ENCODE measurements at regions not wholly inside any gene's neighbourhood (a gene's known extent, or its start where the extent isn't known, plus 50 kb on each side); places are given as distances from the start of the nearest gene placed in this dataset.
"Not testable (repeated sequence)": the region's sequence is repeated elsewhere in the genome, so short reads cannot be mapped to it uniquely, and the experiment has no call there.

DNA sequence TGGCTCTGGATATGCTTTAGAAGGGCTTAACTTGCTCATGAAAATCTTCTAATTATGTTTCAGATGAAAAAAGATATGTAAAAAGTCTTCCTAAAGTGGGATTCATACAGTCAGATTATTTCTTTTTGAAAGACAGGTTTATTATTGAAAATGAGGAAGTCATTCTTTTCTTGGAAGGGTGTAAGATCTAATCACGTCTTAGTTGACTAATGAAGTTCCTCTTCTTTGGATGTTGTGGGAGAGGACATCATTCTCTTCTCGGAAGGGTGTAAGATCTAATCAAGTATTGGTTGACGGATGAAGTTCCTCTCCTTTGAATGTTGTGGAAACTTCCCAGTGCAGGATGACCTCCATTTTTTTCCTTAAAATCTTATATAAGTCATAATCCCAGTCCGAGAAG lies 74.9 kb downstream of the ALG10 start:
- ATAC-seq = no peak

DNA sequence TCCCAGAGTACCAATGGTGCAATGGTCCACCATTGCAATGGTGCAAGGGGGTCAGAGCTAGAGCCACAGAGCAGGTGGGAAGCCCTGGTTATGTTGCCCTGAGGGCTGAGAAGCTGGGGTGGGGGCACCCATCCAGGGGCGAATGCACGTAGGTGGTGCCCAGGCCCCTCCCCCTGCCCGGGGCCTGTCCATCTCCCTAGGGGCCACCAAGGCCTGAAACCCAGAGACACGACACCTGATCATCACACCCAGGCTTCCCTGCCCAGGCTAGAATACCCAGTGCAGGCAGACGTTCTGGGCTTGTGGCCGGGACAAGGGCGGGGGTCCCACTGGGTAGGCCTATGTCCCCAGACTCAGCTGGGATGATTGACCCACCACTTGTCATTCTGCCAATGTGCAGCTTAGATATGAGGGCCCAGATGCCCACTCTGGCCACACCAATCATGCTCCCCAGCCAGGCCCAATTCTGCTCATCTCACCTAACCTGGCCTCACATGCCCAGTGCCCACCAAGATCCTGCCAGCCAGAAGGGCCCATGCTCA lies 83.2 kb downstream of the ALG10 start:
- ATAC-seq = no peak

GRCh38 chr12:34106172-34106571 lies 83.9 kb downstream of the ALG10 start:
- no peak for ATAC-seq

GRCh38 chr12:34107016-34107415 lies 84.7 kb downstream of the ALG10 start:
- ATAC-seq = no peak

- no peak for ATAC-seq
Observed at GRCh38 chr12:34107781-34108404, 85.6 kb downstream of the ALG10 start.

GRCh38 chr12:34108405-34108803 lies 86.1 kb downstream of the ALG10 start:
- no peak for ATAC-seq

DNA sequence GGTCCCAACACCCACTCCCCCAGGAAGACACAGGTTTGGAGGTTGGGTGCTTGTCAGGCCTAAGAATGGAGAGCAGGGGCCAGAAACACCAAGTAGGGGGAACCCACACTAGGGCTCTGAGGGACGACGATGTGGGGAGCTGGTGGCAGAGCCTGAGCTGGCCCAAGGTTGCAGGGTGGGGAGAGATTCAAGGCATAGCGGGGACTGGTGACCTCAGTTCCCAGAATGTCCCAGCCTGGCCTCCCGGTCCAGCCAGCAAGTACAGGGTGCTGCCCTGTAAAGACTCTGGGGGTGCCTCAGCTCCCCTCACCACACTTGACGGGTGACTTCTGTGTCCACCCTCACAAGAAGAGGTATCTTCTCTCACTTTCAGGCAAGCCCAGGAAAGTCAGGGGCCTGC lies 86.7 kb downstream of the ALG10 start:
- ATAC-seq = no peak

DNA sequence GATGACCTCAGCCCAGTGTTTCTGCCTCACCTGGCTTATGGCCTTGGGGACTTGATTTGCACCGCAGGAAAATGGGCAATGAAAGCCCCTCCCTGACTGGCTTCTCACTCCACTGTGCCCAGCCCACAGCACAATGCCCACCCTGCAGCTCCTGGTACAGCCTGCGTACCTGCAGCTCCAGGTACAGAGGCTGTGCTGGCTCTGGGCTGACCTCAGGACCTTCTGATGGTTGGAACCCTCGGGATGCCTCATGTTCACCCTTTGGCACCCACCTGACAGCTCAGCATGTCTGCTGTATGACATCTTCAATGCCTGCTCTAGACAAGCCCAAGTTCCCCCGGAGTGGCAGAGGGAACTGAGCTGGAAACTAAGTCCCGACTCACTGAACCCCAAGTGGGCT lies 87.1 kb downstream of the ALG10 start:
- no peak for ATAC-seq

- not testable (repeated sequence) for ATAC-seq
Observed at GRCh38 chr12:34109909-34110531, 87.7 kb downstream of the ALG10 start.

DNA sequence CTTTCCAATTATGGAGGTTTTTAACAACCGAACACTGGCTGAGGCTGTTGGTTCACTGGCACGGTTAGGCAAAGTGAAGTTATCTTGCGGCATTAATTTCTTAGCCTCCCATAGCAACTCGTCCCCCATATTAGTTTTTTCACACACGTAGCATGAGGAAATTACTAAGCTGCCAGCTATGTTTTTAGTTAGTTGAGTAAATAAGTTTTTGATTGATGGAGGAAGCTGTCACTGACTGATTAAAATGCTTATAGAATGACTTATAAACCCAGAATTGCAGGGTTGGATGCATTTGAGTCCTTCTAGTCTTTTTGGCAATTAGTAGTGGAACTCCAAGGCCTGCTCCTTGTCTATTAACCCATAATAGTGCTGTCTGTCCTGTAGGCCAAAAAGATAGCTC lies 97.1 kb downstream of the ALG10 start:
- no peak for ATAC-seq

- ATAC-seq = no peak
Observed at GRCh38 chr12:34121360-34121759, 99.1 kb downstream of the ALG10 start.

DNA sequence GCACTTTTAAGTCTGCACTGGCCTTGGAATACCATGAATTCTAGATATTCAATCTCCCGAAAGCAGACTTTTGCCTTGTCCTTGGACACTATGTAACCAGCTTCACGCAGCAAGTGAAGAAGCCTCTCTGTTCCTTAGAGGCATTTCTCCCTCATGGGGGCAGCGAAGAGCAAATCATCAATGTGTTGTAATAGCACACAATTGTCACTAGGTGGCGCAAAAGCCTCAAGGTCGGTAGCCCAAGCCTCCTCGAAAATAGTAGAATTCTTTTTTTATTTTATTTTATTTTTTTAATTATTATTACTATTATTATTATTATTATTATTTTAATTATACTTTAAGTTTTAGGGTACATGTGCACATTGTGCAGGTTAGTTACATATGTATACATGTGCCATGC lies 100.8 kb downstream of the ALG10 start:
- peak; percentile 33 to 41 for ATAC-seq

DNA sequence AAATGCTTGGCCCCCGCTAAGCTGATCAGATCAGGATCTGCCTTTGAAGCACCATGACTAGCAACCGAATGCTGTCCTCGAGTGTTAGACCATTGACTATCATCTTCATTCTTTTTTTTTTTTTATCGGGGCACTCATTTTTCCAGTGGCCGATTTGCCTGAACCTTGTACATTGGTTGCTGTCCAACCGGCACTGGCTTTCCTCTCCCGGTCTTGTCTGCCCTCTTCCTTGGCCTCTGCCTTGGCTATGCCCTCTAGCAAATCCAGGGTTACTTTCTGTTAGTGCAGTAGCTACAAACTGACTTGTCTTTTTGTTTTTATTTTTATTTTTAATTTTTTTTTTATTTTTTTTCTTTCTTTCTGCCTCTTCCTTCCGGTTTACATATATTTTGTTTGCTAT lies 102.3 kb downstream of the ALG10 start:
- ATAC-seq = no peak

DNA sequence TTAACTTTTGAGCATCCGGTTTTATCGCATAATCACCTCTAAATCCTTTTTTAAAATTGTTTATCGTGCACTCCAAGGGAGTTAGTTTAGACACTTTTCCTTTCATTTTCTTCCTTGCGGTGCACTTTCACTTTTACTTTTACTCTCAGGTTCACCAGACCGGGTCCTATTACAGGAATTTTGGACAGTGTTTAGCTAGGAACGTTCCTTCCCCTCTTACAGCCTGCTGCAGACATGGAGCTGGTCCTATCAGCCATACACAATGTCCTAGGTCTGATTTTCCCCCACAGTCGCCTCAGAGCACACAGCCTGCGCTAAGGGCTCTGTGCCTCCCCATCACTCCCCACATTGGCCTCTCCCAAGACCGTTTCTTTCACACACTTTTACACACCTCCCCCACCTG lies 103.9 kb downstream of the ALG10 start:
- peak in 1 of 2 donors; percentile 41 for ATAC-seq

DNA sequence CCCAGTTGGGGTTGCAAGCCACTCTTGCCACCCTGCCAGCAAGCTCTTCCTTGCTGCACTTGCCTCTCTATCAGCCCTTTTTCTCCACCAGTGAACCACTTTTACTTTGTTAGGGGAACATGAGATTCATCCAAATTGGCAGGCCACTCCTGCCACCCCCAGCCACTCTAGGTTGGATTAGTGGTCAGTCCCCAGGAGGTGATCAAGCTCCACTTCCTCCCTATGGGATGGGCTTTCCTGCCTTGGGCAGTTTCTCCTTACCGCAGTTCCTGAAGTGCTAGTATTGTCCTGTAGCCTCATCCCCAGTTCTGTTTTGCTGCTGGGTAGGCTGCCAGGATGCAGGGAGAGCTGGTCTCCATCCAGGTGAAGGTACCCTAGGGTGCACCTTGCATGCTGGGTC lies 104.5 kb downstream of the ALG10 start:
- ATAC-seq = no peak

GRCh38 chr12:34127379-34127778 lies 105.1 kb downstream of the ALG10 start:
- not testable (repeated sequence) for ATAC-seq

DNA sequence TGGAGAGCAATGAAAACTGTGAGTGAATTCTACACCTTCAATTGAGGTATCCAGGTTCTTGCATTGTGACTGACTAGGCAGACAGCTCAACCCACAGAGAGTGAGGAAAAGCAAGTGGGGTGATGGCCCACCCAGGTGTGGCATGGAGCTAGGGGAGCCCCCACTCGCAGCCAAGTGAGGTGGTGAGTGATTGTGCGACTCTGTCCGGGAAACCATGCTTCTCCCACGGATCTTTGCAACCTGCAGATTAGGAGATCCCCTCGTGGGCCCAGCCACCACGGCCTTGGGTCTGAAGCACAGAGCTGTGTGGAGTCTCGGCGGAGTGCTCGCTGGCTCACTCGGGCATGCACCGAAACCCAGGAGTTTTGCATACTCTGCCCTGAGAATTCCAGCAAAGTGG lies 120.1 kb downstream of the ALG10 start:
- no peak for ATAC-seq

DNA sequence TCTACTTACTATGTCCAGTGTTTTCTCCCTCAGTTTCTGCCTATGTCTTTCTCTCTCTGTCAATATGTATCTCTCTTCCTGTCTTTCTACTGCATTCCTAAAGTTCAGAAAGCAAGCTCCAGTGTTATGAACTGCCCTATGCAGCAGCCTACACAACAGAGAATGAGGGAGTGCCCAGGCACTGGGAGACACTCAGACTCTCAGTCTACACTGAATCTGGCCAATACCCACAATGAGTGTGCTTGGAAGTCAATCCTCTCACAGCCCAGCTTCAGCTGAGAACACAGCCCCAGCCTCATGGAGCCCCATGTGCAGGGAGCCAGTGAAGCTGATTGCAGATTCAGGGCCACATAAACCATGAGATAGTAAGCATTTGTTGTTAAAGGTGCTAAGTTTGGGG lies 128.7 kb downstream of the ALG10 start:
- ATAC-seq = no peak

DNA sequence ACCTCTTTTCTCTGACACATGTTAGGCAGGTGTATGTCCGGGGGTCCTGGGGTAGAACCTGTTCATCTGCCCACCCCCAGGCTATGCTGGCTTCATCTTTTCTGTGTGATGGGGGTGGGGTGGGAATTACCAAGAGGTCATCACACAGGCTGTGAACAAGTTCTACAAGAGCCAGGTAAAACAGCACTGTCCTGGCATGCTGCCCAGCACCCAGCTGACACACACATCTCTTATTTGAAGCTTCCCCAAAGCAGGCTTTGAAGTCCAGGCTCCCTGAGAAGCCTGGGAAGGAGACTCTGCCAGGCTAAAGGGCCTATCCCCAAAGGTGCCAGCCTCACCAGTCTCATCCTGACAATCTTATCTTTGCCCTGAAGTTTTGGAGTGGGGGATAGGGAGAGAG lies 141.1 kb downstream of the ALG10 start:
- no peak for ATAC-seq

DNA sequence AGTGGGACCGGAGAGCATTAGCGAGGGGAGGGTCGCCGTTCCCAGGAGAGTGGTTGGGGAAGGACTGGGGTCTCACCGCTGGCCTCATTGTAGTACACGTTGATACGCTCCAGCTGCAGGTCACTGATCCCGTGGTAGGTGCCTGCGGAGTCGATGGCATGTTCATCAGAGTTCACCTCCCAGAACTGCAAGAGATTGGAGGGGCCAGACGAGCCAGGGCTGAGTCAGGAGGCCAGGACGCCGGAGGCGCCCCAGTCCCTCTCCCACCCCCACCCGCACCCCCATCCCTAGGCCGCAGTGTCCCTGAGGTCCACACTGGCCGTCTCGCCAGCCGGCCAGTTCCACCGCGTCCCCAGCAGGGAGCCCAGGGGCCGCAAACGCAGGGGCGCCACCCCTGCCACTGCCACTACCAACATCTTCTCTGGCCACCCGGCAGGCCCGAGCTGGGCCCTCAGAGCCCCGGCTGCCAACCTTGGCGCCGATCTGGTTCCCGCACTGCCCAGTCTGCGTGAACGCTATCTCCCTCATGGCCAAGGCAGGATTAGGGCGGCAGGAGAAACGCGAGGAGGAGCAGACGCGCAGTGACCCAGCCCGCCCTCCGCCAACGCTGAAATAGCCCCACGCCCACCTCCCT lies 144.2 kb downstream of the ALG10 start:
- ATAC-seq = no peak

DNA sequence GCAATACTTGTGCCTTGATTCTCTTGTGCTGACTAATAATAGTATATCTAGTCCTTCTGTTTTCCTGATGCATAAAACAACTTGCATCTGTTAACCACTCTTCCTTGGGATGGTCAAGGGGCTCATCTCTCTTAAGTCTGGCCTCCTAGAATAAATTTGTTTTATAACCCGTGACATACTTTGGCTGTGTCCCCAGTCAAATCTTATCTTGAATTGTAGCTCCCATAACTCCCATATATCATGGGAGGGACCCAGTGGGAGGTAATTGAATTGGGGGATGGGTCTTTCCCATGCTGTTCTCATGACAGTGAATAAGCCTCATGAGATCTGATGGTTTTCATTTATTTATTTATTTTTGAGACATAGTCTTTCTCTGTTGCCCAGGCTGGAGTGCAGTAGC lies 146.2 kb downstream of the ALG10 start:
- ATAC-seq = not testable (repeated sequence)

GRCh38 chr12:34186492-34186891 lies 164.2 kb downstream of the ALG10 start:
- ATAC-seq = no peak

GRCh38 chr12:34188974-34189373 lies 166.7 kb downstream of the ALG10 start:
- ATAC-seq = no peak

DNA sequence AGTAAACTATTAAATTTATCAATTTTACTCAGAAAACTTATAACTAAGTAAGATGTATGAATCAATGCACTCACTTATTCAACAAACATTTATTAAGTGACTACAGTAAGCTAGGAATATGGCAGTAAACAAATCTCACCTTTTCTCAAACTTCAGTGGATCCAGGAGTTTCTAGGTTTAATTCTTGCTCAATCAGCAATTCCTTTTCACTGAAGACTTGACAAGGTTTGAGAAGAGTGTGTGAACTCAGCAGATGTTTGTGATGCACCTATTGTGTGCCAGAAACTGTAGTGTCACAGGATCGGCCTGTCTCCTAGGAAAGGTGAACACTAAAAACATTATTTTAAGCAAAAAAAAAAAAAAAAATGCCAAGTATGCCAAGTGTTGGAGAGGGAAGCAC lies 167.8 kb downstream of the ALG10 start:
- ATAC-seq = no peak
